Ovary (tissue), 3 donors: ENCODE measurements at regions not wholly inside any gene's neighbourhood (a gene's known extent, or its start where the extent isn't known, plus 50 kb on each side); places are given as distances from the start of the nearest gene placed in this dataset.

Experiments
- EP300 ChIP-seq: sonication (generic); formaldehyde crosslinking; IDR thresholded peaks from one replicate; pipeline ENCODE4 v1.6.1; 2017; ENCODE audit warnings: antibody characterized with exemption
- TF ChIP-seq, protein P1 (sequence below), 3 donors: fragments of 450-650 bp in 2 of 3; fragments of 200-600 bp in 1 of 3; IDR thresholded peaks; one replicate each; pipeline versions ENCODE4 v1.5.1 to v1.8.0; 2016 to 2022; ENCODE audit warnings: antibody characterized with exemption in 3 of 3, mild to moderate bottlenecking in 1 of 3
- donor health status: DM: no; HTN: no; CAD: no.

DNA sequence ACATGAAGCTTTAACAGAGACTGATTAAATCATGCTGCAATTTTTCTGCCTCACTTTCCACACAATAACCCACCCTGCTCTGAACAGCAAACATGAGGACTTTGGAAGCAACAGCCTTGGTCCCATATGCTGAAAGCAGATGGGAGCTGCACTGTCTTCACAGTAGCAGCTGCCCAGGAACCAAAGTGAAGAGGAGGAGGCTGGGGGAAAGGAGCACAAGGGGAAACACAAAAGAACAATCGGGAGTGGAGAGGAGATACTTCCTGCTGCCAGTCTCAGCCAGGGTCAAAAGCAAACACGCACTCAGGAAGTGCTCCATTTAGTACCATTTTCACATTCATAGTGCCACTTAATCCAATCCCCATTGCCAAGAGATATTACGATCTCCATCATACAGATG is 183.3 kb upstream of the PUM3 start:
- TF ChIP-seq, protein P1, sequence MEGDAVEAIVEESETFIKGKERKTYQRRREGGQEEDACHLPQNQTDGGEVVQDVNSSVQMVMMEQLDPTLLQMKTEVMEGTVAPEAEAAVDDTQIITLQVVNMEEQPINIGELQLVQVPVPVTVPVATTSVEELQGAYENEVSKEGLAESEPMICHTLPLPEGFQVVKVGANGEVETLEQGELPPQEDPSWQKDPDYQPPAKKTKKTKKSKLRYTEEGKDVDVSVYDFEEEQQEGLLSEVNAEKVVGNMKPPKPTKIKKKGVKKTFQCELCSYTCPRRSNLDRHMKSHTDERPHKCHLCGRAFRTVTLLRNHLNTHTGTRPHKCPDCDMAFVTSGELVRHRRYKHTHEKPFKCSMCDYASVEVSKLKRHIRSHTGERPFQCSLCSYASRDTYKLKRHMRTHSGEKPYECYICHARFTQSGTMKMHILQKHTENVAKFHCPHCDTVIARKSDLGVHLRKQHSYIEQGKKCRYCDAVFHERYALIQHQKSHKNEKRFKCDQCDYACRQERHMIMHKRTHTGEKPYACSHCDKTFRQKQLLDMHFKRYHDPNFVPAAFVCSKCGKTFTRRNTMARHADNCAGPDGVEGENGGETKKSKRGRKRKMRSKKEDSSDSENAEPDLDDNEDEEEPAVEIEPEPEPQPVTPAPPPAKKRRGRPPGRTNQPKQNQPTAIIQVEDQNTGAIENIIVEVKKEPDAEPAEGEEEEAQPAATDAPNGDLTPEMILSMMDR (IDR thresholded peaks at IDR 0.05) = no peak
- no peak for TF ChIP-seq EP300
